H1 (cell line): ENCODE measurements at regions not wholly inside any gene's neighbourhood (a gene's known extent, or its start where the extent isn't known, plus 50 kb on each side); places are given as distances from the start of the nearest gene placed in this dataset.

ENCODE experiments used
- CTCF ChIA-PET: fragments of 300-600 bp; sonication (Branson Sonifier 250); formaldehyde crosslinking; loops from one replicate; lab custom pipeline; 2021; ENCODE audit not compliant: partially characterized antibody; lab: Charles Lee
- POLR2A ChIA-PET: fragments of 300-600 bp; sonication (Branson Sonifier 250); formaldehyde crosslinking; loops from one replicate; lab custom pipeline; 2021; ENCODE audit warnings: inconsistent platforms; ENCODE audit not compliant: partially characterized antibody; lab: Charles Lee
- DNase-seq, 2 experiments: peaks; one replicate each; pipeline versions ENCODE4 v3.0.0 to v3.0.0-alpha.2; 2010 to 2022; ENCODE audit warnings: low spot score in 2 of 2, low read depth in 1 of 2, mixed read lengths in 1 of 2
- FAIRE-seq: peaks from 2 replicates; lab custom pipeline; 2011; peaks lifted over from hg19 to GRCh38; lab: Jason Lieb, UNC
- H2AFZ ChIP-seq: 2 replicates; pipeline ENCODE4 v1.8.1; 2012; ENCODE audit warnings: low read length, inconsistent platforms
- H2AK5ac ChIP-seq: 2 replicates; pipeline ENCODE4 v1.6.1; 2013; ENCODE audit warnings: low read depth, low read length
- H2BK120ac ChIP-seq: replicated peaks from 2 replicates; pipeline ENCODE3; 2013; ENCODE audit warnings: low read depth, low read length, inconsistent platforms
- H2BK12ac ChIP-seq: 2 replicates; pipeline ENCODE4 v1.6.1; 2013; ENCODE audit warnings: low read depth, low read length
- H2BK15ac ChIP-seq: 2 replicates; pipeline ENCODE4 v1.6.1; 2013; ENCODE audit warnings: low read length
- H2BK20ac ChIP-seq: 2 replicates; pipeline ENCODE4 v1.6.1; 2013; ENCODE audit warnings: low read length
- H2BK5ac ChIP-seq: 2 replicates; pipeline ENCODE4 v1.6.1; 2013; ENCODE audit warnings: low read depth, low read length
- H3K14ac ChIP-seq: 2 replicates; pipeline ENCODE4 v1.6.1; 2013; ENCODE audit warnings: inconsistent platforms; ENCODE audit not compliant: insufficient read length
- H3K18ac ChIP-seq: 2 replicates; pipeline ENCODE4 v1.6.1; 2013; ENCODE audit warnings: low read length; ENCODE audit errors: extremely low read depth
- H3K23ac ChIP-seq: 2 replicates; pipeline ENCODE4 v1.6.1; 2013; ENCODE audit warnings: inconsistent platforms; ENCODE audit not compliant: insufficient read length
- H3K23me2 ChIP-seq: 2 replicates; pipeline ENCODE4 v1.6.1; 2013; ENCODE audit warnings: low read depth, low read length
- H3K27ac ChIP-seq: 2 replicates; pipeline ENCODE4 v1.6.1; 2011; ENCODE audit warnings: low read depth, low read length, inconsistent platforms
- H3K27me3 ChIP-seq, 4 experiments: replicated peaks in 1 of 4; 1 replicate in 1 of 4; 2 replicates in 3 of 4; pipeline versions ENCODE4 v1.6.1 to v1.8.1; 2011 to 2013; ENCODE audit warnings: low read length in 3 of 4, mild to moderate bottlenecking in 3 of 4, inconsistent platforms in 2 of 4, mixed read lengths in 2 of 4, moderate library complexity in 1 of 4; ENCODE audit not compliant: control insufficient read depth in 3 of 4, insufficient read depth in 3 of 4; ENCODE audit errors: extremely low read depth in 1 of 4
- H3K36me3 ChIP-seq, 4 experiments: 2 replicates each; pipeline versions ENCODE4 v1.6.1 to v1.8.1; 2011 to 2013; ENCODE audit warnings: mild to moderate bottlenecking in 4 of 4, low read length in 3 of 4, moderate library complexity in 2 of 4, control low read depth in 1 of 4, inconsistent platforms in 1 of 4; ENCODE audit not compliant: insufficient read depth in 4 of 4, control insufficient read depth in 2 of 4
- H3K4ac ChIP-seq: replicated peaks from 2 replicates; pipeline ENCODE3; 2013; ENCODE audit warnings: low read length, low read depth, mixed read lengths, inconsistent platforms; ENCODE audit not compliant: insufficient read length
- H3K4me1 ChIP-seq, 4 experiments: replicated peaks in 1 of 4; 1 replicate in 1 of 4; 2 replicates in 3 of 4; pipeline versions ENCODE4 v1.6.1 to v1.8.1; 2011 to 2013; ENCODE audit warnings: low read length in 3 of 4, inconsistent platforms in 2 of 4, mixed read lengths in 1 of 4; ENCODE audit not compliant: insufficient read depth in 4 of 4, control insufficient read depth in 3 of 4
- H3K4me2 ChIP-seq, 2 experiments: 2 replicates each; pipeline versions ENCODE4 v1.6.1 to v1.8.1; 2011 to 2013; ENCODE audit warnings: low read depth in 2 of 2, low read length in 2 of 2, control low read depth in 1 of 2, inconsistent platforms in 1 of 2, mild to moderate bottlenecking in 1 of 2; ENCODE audit not compliant: insufficient read depth in 1 of 2
- H3K4me3 ChIP-seq, 4 experiments: fragments of 200-600, 300-600 bp in 1 of 4; sonication (generic), shearing (Covaris generic), sonication (Bioruptor Twin) in 1 of 4; 2 replicates each; pipeline versions ENCODE4 v1.5.1 to v1.8.1; 2011 to 2016; ENCODE audit warnings: low read length in 4 of 4, low read depth in 3 of 4, control low read depth in 2 of 4, inconsistent platforms in 2 of 4, mild to moderate bottlenecking in 2 of 4, mixed read lengths in 1 of 4, moderate library complexity in 1 of 4; ENCODE audit not compliant: insufficient read depth in 2 of 4; ENCODE audit errors: extremely low read depth in 1 of 4
- H3K56ac ChIP-seq: replicated peaks from 2 replicates; pipeline ENCODE3; 2013; ENCODE audit warnings: low read depth, mild to moderate bottlenecking, mixed read lengths, low read length, inconsistent platforms; ENCODE audit not compliant: insufficient read length
- H3K79me1 ChIP-seq: 2 replicates; pipeline ENCODE4 v1.6.1; 2013; ENCODE audit warnings: low read depth, low read length, control low read depth
- H3K79me2 ChIP-seq, 2 experiments: 2 replicates each; pipeline versions ENCODE4 v1.6.1 to v1.8.1; 2012 to 2013; ENCODE audit warnings: low read length in 2 of 2, mild to moderate bottlenecking in 2 of 2, inconsistent platforms in 1 of 2; ENCODE audit not compliant: insufficient read depth in 2 of 2, control insufficient read depth in 1 of 2
- H3K9ac ChIP-seq, 4 experiments: replicated peaks in 1 of 4; 1 replicate in 1 of 4; 2 replicates in 3 of 4; pipeline versions ENCODE4 v1.6.1 to v1.8.1; 2011 to 2013; ENCODE audit warnings: low read depth in 3 of 4, low read length in 3 of 4, control low read depth in 2 of 4, mild to moderate bottlenecking in 2 of 4, moderate library complexity in 2 of 4, inconsistent platforms in 1 of 4; ENCODE audit errors: extremely low read depth in 1 of 4
- H3K9me3 ChIP-seq, 2 experiments: 2 replicates each; pipeline versions ENCODE4 v1.6.1 to v1.8.1; 2012 to 2013; ENCODE audit warnings: mild to moderate bottlenecking in 2 of 2, moderate library complexity in 2 of 2, control low read depth in 1 of 2, inconsistent platforms in 1 of 2, low read depth in 1 of 2, low read length in 1 of 2, mixed read lengths in 1 of 2; ENCODE audit not compliant: insufficient read depth in 2 of 2
- H4K20me1 ChIP-seq, 2 experiments: replicated peaks in 1 of 2; 2 replicates each; pipeline versions ENCODE3 to v1.8.1; 2011 to 2013; ENCODE audit warnings: inconsistent platforms in 2 of 2, low read length in 2 of 2, mild to moderate bottlenecking in 1 of 2; ENCODE audit not compliant: insufficient read depth in 2 of 2, control insufficient read depth in 1 of 2
- H4K5ac ChIP-seq: 2 replicates; pipeline ENCODE4 v1.6.1; 2013; ENCODE audit warnings: low read length, low read depth, mixed read lengths, inconsistent platforms; ENCODE audit not compliant: insufficient read length
- H4K8ac ChIP-seq: 2 replicates; pipeline ENCODE4 v1.8.0; 2013; ENCODE audit warnings: mild to moderate bottlenecking, moderate library complexity, low read length, inconsistent platforms; ENCODE audit not compliant: insufficient read depth; ENCODE audit errors: extremely low read depth
- H4K91ac ChIP-seq: replicated peaks from 2 replicates; pipeline ENCODE3; 2013; ENCODE audit warnings: low read length, mixed read lengths, inconsistent platforms; ENCODE audit not compliant: insufficient read length
- BACH1 ChIP-seq: IDR thresholded peaks from 2 replicates; pipeline ENCODE4 v1.6.1; 2012; ENCODE audit warnings: low read length, improper control_type of control experiment
- BCL11A ChIP-seq, 2 experiments: IDR thresholded peaks; one replicate each; pipeline ENCODE4 v1.6.1; 2011; ENCODE audit warnings: low read depth in 2 of 2, low read length in 2 of 2, mild to moderate bottlenecking in 2 of 2
- BRCA1 ChIP-seq: IDR thresholded peaks from 2 replicates; pipeline ENCODE4 v1.6.1; 2012; ENCODE audit warnings: low read depth, low read length, improper control_type of control experiment
- CBX5 ChIP-seq: fragments of 300-800, 300-1000 bp; sonication (generic); IDR thresholded peaks from 2 replicates; pipeline ENCODE4 v1.7.1; 2016; ENCODE audit warnings: antibody characterized with exemption, low read length, low read depth
- CHD1 ChIP-seq: IDR thresholded peaks from 2 replicates; pipeline ENCODE4 v1.6.1; 2012; ENCODE audit warnings: low read depth, low read length, improper control_type of control experiment
- CHD2 ChIP-seq: IDR thresholded peaks from 2 replicates; pipeline ENCODE4 v1.6.1; 2012; ENCODE audit warnings: low read length, improper control_type of control experiment
- EZH2 ChIP-seq: fragments of 200-600 bp; sonication (generic); IDR thresholded peaks from 2 replicates; pipeline ENCODE4 v1.7.1; 2012; ENCODE audit warnings: low read depth, mild to moderate bottlenecking, moderate library complexity, low read length, inconsistent platforms; ENCODE audit not compliant: severe bottlenecking
- GTF2F1 ChIP-seq: IDR thresholded peaks from 2 replicates; pipeline ENCODE4 v1.6.1; 2012; ENCODE audit warnings: low read depth, low read length, improper control_type of control experiment, borderline replicate concordance
- JUN ChIP-seq: IDR thresholded peaks from 2 replicates; pipeline ENCODE4 v1.6.1; 2011; ENCODE audit warnings: low read depth, mild to moderate bottlenecking, improper control_type of control experiment, low read length
- KDM1A ChIP-seq: fragments of 200-600, 300-600 bp; sonication (generic); IDR thresholded peaks from 2 replicates; pipeline ENCODE4 v1.7.1; 2016; ENCODE audit warnings: mild to moderate bottlenecking, low read length, borderline replicate concordance
- NRF1 ChIP-seq: IDR thresholded peaks from 2 replicates; pipeline ENCODE4 v1.6.1; 2011; ENCODE audit warnings: mild to moderate bottlenecking, low read depth, low read length, improper control_type of control experiment
- POLR2AphosphoS5 ChIP-seq: IDR thresholded peaks from 2 replicates; pipeline ENCODE4 v1.6.1; 2011; ENCODE audit warnings: low read depth, low read length
- RXRA ChIP-seq: IDR thresholded peaks from 2 replicates; pipeline ENCODE4 v1.6.1; 2011; ENCODE audit warnings: low read depth, mild to moderate bottlenecking, low read length, moderate library complexity; ENCODE audit not compliant: insufficient read depth
- SAP30 ChIP-seq: fragments of 300-600 bp; sonication (generic); IDR thresholded peaks from 2 replicates; pipeline ENCODE4 v1.7.1; 2012; ENCODE audit warnings: low read length, moderate library complexity, mild to moderate bottlenecking, inconsistent platforms; ENCODE audit not compliant: insufficient read depth, insufficient replicate concordance
- SIN3A ChIP-seq, 2 experiments: IDR thresholded peaks in 1 of 2; conservative IDR thresholded peaks in 1 of 2; 2 replicates each; pipeline ENCODE4 v1.6.1; 2011 to 2012; ENCODE audit warnings: low read length in 2 of 2, improper control_type of control experiment in 1 of 2, low read depth in 1 of 2, mild to moderate bottlenecking in 1 of 2
- WGBS, 2 experiments: shearing (Covaris generic) in 1 of 2; methylation state at CpG; one replicate each; pipeline versions ENCODE4 v1.1.6 to v1.1.7; 2013 to 2015; ENCODE audit warnings: low lambda C conversion rate in 2 of 2, mixed read lengths in 2 of 2, inconsistent platforms in 1 of 2, low coverage in 1 of 2, missing lambda C conversion rate in 1 of 2; ENCODE audit not compliant: insufficient replicate concordance in 2 of 2, insufficient coverage in 1 of 2, insufficient read length in 1 of 2; ENCODE audit errors: extremely low coverage in 1 of 2, missing lambda C conversion rate in 1 of 2; 5-methylcytosine and 5-hydroxymethylcytosine counted together

DNA sequence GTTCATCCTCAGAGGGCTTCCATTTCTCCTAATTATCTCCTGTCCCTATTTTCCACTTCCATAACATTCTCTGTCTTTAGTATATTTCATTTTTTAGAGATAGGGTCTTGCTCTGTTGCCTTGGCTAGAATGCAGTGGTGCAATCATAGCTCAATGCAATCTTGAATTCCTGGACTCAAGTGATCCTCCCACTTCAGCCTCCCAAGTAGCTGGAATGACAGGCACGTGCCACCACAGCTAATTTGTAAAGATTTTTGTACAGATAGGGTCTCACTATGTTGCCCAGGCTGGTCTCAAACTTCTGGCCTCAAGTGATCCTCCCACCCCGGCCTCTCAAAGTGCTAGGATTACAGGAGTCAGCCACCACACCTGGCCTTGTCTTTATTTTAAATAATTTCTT lies 589.0 kb downstream of the ZEB2 start:
- H4K20me1 ChIP-seq, result no peaks in the 10 kb centered on the region
- DNase-seq (no peak), FAIRE-seq (no peak)
- ChIA-PET POLR2A (no interaction called here), CTCF (interaction anchor here (0.9 to 1.5 kb wide), 2 partner anchors 17 to 125 kb away, joined by 3 to 4 read pairs; no protein-coding TSS in a partner anchor)
- no peak overlapping the region for H2BK15ac ChIP-seq
- no peak overlapping the region for H4K8ac ChIP-seq
- 86% methylated on average over 2 of the region's 2 CpGs; no CpG with 5 or more reads in 1 of the 2 experiments for WGBS, 2 experiments
- no peak overlapping the region for H2BK5ac ChIP-seq
- no peak overlapping the region for H3K18ac ChIP-seq
- H3K79me1 ChIP-seq, result no peaks in the 10 kb centered on the region
- no peak overlapping the region for H3K9ac ChIP-seq
- no peak overlapping the region for H4K91ac ChIP-seq
- no peaks in the 10 kb centered on the region for H3K79me2 ChIP-seq
- H3K14ac ChIP-seq, result no peak overlapping the region
- no peak overlapping the region for H4K5ac ChIP-seq
- no peaks in the 10 kb centered on the region for H3K23me2 ChIP-seq
- peaks cover 0 to 6% (median 1%) of the 10 kb centered on the region in 4 experiments; a peak in 3 of 7 replicates for H3K4me1 ChIP-seq
- no peak overlapping the region for H3K56ac ChIP-seq
- no peak overlapping the region for H3K4me3 ChIP-seq
- H3K4me2 ChIP-seq, result no peak overlapping the region
- no peak overlapping the region for H2BK20ac ChIP-seq
- H2AFZ ChIP-seq, result no peak overlapping the region
- no peak overlapping the region for H3K23ac ChIP-seq
- H2BK12ac ChIP-seq, result no peak overlapping the region
- peaks cover 0 to 2% (median 2%) of the 10 kb centered on the region in 4 experiments; a peak in 5 of 7 replicates for H3K27me3 ChIP-seq
- H3K9me3 ChIP-seq, result no peaks in the 10 kb centered on the region
- no peak overlapping the region for H2AK5ac ChIP-seq
- no peak overlapping the region for H3K27ac ChIP-seq
- no peak overlapping the region for H3K4ac ChIP-seq
- no peaks in the 10 kb centered on the region for H3K36me3 ChIP-seq
- H2BK120ac ChIP-seq, result no peak overlapping the region
- TF ChIP-seq BACH1 (no peak), CBX5 (no peak), GTF2F1 (no peak), CHD2 (no peak), CHD1 (no peak), SIN3A (conservative IDR thresholded peaks at IDR 0.05 in 1 of 2, IDR thresholded peaks at IDR 0.05 in 1 of 2; ENCODE audit: low read depth in 1 of 2, low read length in 2 of 2) (no peak), POLR2AphosphoS5 (no peak), NRF1 (no peak), RXRA (no peak), EZH2 (no peak), KDM1A (no peak), BRCA1 (no peak), SAP30 (no peak), BCL11A (IDR thresholded peaks at IDR 0.05; ENCODE audit: low read depth in 2 of 2, low read length in 2 of 2) (no peak), JUN (no peak)
